ENCODE measurements at regions not wholly inside any gene's neighbourhood (a gene's known extent, or its start where the extent isn't known, plus 50 kb on each side); places are given as distances from the start of the nearest gene placed in this dataset.

- Histone ChIP-seq H3K4me2 (ENCODE audit: low read depth, low read length, poor library complexity, severe bottlenecking) (no peak overlapping the region), H4K20me1 (ENCODE audit: low read depth, low read length) (no peaks in the 10 kb centered on the region), H3K36me3 (ENCODE audit: low read length) (no peaks in the 10 kb centered on the region), H3K9me2 (replicated peaks; ENCODE audit: insufficient read depth, low read length) (no peaks in the 10 kb centered on the region), H3K27me3 (ENCODE audit: low read length) (no peaks in the 10 kb centered on the region), H3F3A (ENCODE audit: insufficient read depth) (no peaks in the 10 kb centered on the region), H3K79me2 (ENCODE audit: insufficient read depth, low read length) (no peaks in the 10 kb centered on the region), H2AFZ (ENCODE audit: low read depth, low read length, severe bottlenecking) (no peak overlapping the region), H3K4me3 (ENCODE audit: insufficient read depth, low read length, poor library complexity, severe bottlenecking) (no peak overlapping the region), H3K27ac (ENCODE audit: low read depth, low read length) (no peak overlapping the region), H3K9ac (ENCODE audit: low read length) (no peak overlapping the region), H3K9me3 (ENCODE audit: insufficient read depth, low read length) (no peaks in the 10 kb centered on the region)
- no peak for TF ChIP-seq EZH2phosphoT487 (conservative IDR thresholded peaks at IDR 0.05; ENCODE audit: low read length)
- TF ChIP-seq, protein P1, sequence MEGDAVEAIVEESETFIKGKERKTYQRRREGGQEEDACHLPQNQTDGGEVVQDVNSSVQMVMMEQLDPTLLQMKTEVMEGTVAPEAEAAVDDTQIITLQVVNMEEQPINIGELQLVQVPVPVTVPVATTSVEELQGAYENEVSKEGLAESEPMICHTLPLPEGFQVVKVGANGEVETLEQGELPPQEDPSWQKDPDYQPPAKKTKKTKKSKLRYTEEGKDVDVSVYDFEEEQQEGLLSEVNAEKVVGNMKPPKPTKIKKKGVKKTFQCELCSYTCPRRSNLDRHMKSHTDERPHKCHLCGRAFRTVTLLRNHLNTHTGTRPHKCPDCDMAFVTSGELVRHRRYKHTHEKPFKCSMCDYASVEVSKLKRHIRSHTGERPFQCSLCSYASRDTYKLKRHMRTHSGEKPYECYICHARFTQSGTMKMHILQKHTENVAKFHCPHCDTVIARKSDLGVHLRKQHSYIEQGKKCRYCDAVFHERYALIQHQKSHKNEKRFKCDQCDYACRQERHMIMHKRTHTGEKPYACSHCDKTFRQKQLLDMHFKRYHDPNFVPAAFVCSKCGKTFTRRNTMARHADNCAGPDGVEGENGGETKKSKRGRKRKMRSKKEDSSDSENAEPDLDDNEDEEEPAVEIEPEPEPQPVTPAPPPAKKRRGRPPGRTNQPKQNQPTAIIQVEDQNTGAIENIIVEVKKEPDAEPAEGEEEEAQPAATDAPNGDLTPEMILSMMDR (IDR thresholded peaks at IDR 0.05; ENCODE audit: insufficient read depth, low read length, poor library complexity, severe bottlenecking), result no peak
These were observed 504.5 kb downstream of the TBC1D4 start for GRCh38 chr13:74977498-74977897.

DNA sequence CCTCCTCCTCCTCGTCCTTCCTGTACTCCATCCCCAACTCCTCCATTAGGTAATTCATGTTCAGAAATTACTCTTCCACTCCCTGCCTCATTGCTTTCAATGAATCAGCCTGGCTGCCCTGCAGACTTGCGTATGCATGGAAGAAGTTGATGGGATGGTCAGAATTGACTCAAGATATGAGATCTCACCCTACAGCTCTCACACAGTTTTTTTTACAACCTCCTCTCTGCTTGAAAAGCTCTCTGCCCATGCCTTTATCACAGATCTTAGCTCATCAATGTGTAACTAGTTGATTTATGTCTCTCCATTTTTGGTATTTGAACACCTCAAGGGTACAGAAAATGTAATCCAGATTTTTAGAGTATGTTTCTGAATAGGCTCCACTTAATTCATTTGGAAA, 506.9 kb downstream of the TBC1D4 start:
- no peaks in the 10 kb centered on the region for H3K36me3 ChIP-seq (ENCODE audit: low read length)
- no peaks in the 10 kb centered on the region for H3F3A ChIP-seq (ENCODE audit: insufficient read depth)
- H3K27ac ChIP-seq (ENCODE audit: low read depth, low read length), result no peak overlapping the region
- no peaks in the 10 kb centered on the region for H4K20me1 ChIP-seq (ENCODE audit: low read depth, low read length)
- no peak overlapping the region for H3K4me2 ChIP-seq (ENCODE audit: low read depth, low read length, poor library complexity, severe bottlenecking)
- no peaks in the 10 kb centered on the region for H3K27me3 ChIP-seq (ENCODE audit: low read length)
- TF ChIP-seq, protein P1 (IDR thresholded peaks at IDR 0.05; ENCODE audit: insufficient read depth, low read length, poor library complexity, severe bottlenecking), result no peak
- no peak for TF ChIP-seq EZH2phosphoT487 (conservative IDR thresholded peaks at IDR 0.05; ENCODE audit: low read length)
- H3K79me2 ChIP-seq (ENCODE audit: insufficient read depth, low read length), result no peaks in the 10 kb centered on the region
- no peaks in the 10 kb centered on the region for H3K9me3 ChIP-seq (ENCODE audit: insufficient read depth, low read length)
- no peak overlapping the region for H2AFZ ChIP-seq (ENCODE audit: low read depth, low read length, severe bottlenecking)
- no peak overlapping the region for H3K9ac ChIP-seq (ENCODE audit: low read length)
- no peak overlapping the region for H3K4me3 ChIP-seq (ENCODE audit: insufficient read depth, low read length, poor library complexity, severe bottlenecking)
- no peaks in the 10 kb centered on the region for H3K9me2 ChIP-seq (replicated peaks; ENCODE audit: insufficient read depth, low read length)

DNA sequence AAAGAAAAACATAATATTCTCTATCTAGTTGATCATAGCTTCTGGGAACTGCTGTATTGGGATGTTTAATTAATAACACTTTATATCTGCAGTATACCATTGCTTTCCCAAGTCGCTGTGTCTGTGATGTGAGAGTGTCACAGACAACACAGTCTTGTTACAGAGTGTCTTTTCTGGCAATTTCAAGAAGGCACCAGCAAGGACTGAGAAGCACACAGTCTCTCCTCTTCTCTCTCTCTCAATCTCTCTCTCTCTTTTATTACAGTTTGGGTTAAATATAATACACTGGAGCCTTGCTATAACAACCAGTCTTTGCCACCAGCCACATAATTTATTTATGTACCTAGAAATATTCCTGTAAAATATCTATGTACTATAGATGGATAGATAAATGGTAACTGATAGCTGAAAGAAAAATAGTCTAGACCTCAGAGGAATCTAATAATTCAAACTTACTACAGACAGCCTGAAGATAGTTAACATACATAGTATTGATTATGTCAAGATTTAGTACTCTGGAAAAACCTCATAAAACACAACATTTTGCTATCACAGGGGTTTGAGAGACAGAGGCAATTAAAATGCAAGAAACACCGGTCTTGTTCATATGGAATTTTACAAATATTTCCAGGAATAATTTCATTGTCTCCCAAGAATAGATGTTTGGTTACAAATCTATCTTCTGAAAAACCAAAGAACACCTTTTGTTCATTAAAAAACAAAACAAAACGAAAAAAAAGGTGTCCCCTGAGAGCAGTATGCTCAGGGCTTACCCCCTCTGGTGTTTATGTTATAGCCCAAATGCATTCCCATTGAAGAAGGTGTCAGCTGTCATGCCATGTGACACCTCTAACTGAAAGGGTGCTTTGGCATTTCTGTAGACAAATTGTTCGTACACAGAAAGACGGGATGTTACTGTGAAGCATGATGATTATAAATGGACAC, 507.8 kb downstream of the TBC1D4 start:
- H4K20me1 ChIP-seq (ENCODE audit: low read depth, low read length), result no peaks in the 10 kb centered on the region
- H3K4me3 ChIP-seq (ENCODE audit: insufficient read depth, low read length, poor library complexity, severe bottlenecking), result no peak overlapping the region
- no peaks in the 10 kb centered on the region for H3K9me3 ChIP-seq (ENCODE audit: insufficient read depth, low read length)
- no peaks in the 10 kb centered on the region for H3K79me2 ChIP-seq (ENCODE audit: insufficient read depth, low read length)
- no peaks in the 10 kb centered on the region for H3K36me3 ChIP-seq (ENCODE audit: low read length)
- no peak for TF ChIP-seq EZH2phosphoT487 (conservative IDR thresholded peaks at IDR 0.05; ENCODE audit: low read length)
- TF ChIP-seq, protein P1 (IDR thresholded peaks at IDR 0.05; ENCODE audit: insufficient read depth, low read length, poor library complexity, severe bottlenecking), result no peak
- H2AFZ ChIP-seq (ENCODE audit: low read depth, low read length, severe bottlenecking), result no peak overlapping the region
- H3K9ac ChIP-seq (ENCODE audit: low read length), result no peak overlapping the region
- H3K4me2 ChIP-seq (ENCODE audit: low read depth, low read length, poor library complexity, severe bottlenecking), result no peak overlapping the region
- no peaks in the 10 kb centered on the region for H3K9me2 ChIP-seq (replicated peaks; ENCODE audit: insufficient read depth, low read length)
- no peaks in the 10 kb centered on the region for H3F3A ChIP-seq (ENCODE audit: insufficient read depth)
- no peak overlapping the region for H3K27ac ChIP-seq (ENCODE audit: low read depth, low read length)
- H3K27me3 ChIP-seq (ENCODE audit: low read length), result no peaks in the 10 kb centered on the region

Data from SU-DHL-6 (cell line).